ENCODE measurements at regions not wholly inside any gene's neighbourhood (a gene's known extent, or its start where the extent isn't known, plus 50 kb on each side); places are given as distances from the start of the nearest gene placed in this dataset.

- TF ChIP-seq CTCF (conservative IDR thresholded peaks at IDR 0.05 in 1 of 2, IDR thresholded peaks at IDR 0.05 in 1 of 2; ENCODE audit: extremely low read depth in 1 of 2, insufficient read depth in 1 of 2, low read depth in 1 of 2, low read length in 2 of 2) (no peak), EZH2 (IDR thresholded peaks at IDR 0.05; ENCODE audit: borderline replicate concordance, low read length) (no peak)
Observed at GRCh38 chr19:30881930-30882329, 467.3 kb downstream of the TSHZ3 start.

All from mammary epithelial cell (primary cell).